ENCODE measurements at regions not wholly inside any gene's neighbourhood (a gene's known extent, or its start where the extent isn't known, plus 50 kb on each side); places are given as distances from the start of the nearest gene placed in this dataset.

DNA sequence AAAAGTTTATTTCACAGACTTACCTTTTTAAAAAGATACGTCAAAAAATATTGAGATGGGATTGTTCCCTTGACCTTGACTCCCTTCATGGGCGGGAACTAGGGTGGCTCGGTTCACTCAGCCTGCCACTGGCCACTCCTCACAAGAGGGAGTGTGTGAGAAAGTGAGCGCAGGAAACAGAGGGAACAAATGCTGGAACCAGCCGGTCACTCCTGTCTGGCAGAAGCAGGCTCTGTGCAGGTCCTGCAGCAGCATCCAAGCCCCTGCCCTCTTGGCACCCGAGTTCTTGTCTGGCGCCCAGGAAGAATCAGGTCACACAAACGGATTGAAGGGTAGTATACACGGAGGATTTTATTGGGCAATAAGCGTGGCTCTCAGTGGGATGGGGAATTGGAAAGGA is 58.9 kb downstream of the ZNF648 start (continued):
- TF ChIP-seq, protein P1, sequence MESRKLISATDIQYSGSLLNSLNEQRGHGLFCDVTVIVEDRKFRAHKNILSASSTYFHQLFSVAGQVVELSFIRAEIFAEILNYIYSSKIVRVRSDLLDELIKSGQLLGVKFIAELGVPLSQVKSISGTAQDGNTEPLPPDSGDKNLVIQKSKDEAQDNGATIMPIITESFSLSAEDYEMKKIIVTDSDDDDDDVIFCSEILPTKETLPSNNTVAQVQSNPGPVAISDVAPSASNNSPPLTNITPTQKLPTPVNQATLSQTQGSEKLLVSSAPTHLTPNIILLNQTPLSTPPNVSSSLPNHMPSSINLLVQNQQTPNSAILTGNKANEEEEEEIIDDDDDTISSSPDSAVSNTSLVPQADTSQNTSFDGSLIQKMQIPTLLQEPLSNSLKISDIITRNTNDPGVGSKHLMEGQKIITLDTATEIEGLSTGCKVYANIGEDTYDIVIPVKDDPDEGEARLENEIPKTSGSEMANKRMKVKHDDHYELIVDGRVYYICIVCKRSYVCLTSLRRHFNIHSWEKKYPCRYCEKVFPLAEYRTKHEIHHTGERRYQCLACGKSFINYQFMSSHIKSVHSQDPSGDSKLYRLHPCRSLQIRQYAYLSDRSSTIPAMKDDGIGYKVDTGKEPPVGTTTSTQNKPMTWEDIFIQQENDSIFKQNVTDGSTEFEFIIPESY (IDR thresholded peaks at IDR 0.05) = no peak

DNA sequence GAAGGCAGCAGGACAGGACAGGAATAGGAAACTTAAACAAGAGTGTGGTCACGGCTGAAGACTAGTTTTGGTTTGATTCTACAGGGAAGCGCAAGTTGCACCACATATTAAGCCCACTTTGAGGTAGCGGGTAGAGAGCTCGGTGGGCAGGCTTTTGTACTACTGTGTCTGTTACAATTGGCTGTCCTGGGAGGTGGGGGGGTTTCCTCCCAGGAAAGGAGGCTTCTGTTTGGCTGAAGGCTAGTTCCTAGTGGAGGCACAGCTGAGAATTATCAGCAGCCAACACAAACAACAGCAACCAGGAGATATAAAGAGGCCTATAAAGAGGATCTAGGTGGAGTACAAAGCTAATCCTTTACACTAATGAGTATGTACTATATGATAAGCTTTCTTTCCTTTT is 62.7 kb downstream of the ZNF648 start:
- Histone ChIP-seq H3K4me3 (ENCODE audit: low read depth in 1 of 3, low read length in 3 of 3) (no peak overlapping the region), H3K9me3 (ENCODE audit: control insufficient read depth in 4 of 4, low read length in 3 of 4) (no peaks in the 10 kb centered on the region), H3K27me3 (ENCODE audit: control insufficient read depth in 4 of 4, insufficient read depth in 4 of 4, low read length in 3 of 4) (peaks cover 0 to 3% (median 0%) of the 10 kb centered on the region in 4 donors), H3K27ac (ENCODE audit: low read depth in 1 of 2, low read length in 2 of 2) (no peak overlapping the region), H3K4me1 (ENCODE audit: control insufficient read depth in 4 of 4, insufficient read depth in 4 of 4, low read length in 3 of 4) (no peaks in the 10 kb centered on the region), H3K9ac (ENCODE audit: low read depth in 1 of 2, low read length in 2 of 2) (no peak overlapping the region), H3K36me3 (ENCODE audit: control insufficient read depth in 4 of 4, insufficient read depth in 3 of 4, low read depth in 1 of 4, low read length in 3 of 4) (no peaks in the 10 kb centered on the region)
- TF ChIP-seq NR2F2 (IDR thresholded peaks at IDR 0.05) (no peak), YY1 (IDR thresholded peaks at IDR 0.05) (no peak), FOXA2 (IDR thresholded peaks at IDR 0.05) (no peak), JUND (IDR thresholded peaks at IDR 0.05) (no peak), RAD21 (IDR thresholded peaks at IDR 0.05) (no peak), HNF4A (conservative IDR thresholded peaks at IDR 0.05) (no peak), TAF1 (conservative IDR thresholded peaks at IDR 0.05) (no peak), FOXA1 (IDR thresholded peaks at IDR 0.05) (no peak), RXRA (IDR thresholded peaks at IDR 0.05) (no peak)
- TF ChIP-seq, protein P2, sequence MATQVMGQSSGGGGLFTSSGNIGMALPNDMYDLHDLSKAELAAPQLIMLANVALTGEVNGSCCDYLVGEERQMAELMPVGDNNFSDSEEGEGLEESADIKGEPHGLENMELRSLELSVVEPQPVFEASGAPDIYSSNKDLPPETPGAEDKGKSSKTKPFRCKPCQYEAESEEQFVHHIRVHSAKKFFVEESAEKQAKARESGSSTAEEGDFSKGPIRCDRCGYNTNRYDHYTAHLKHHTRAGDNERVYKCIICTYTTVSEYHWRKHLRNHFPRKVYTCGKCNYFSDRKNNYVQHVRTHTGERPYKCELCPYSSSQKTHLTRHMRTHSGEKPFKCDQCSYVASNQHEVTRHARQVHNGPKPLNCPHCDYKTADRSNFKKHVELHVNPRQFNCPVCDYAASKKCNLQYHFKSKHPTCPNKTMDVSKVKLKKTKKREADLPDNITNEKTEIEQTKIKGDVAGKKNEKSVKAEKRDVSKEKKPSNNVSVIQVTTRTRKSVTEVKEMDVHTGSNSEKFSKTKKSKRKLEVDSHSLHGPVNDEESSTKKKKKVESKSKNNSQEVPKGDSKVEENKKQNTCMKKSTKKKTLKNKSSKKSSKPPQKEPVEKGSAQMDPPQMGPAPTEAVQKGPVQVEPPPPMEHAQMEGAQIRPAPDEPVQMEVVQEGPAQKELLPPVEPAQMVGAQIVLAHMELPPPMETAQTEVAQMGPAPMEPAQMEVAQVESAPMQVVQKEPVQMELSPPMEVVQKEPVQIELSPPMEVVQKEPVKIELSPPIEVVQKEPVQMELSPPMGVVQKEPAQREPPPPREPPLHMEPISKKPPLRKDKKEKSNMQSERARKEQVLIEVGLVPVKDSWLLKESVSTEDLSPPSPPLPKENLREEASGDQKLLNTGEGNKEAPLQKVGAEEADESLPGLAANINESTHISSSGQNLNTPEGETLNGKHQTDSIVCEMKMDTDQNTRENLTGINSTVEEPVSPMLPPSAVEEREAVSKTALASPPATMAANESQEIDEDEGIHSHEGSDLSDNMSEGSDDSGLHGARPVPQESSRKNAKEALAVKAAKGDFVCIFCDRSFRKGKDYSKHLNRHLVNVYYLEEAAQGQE (IDR thresholded peaks at IDR 0.05) = no peak
- 87% methylated on average over 4 of the region's 4 CpGs for WGBS
- DNase-seq (ENCODE audit: low spot score) = no peak

DNA sequence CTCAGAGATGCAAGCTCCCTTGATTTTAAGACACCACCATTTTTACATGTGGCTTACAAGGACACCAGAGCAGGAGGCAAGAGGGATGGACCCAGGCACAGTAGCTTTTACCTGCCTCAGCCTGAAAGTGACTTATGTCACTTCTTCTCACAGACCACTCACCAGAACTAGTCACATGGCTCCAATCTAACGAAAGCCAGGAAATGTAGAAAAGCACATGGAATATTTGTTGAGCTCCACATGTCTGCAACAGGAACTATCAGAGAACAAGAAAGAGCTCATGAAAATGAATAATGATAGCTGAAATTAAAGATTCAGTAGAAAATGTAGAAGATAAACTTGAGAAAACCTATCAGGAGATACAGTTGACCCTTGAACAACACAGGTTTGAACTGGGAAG is 69.4 kb downstream of the ZNF648 start:
- H3K4me3 ChIP-seq (ENCODE audit: low read depth in 1 of 3, low read length in 3 of 3) = no peak overlapping the region
- H3K9me3 ChIP-seq (ENCODE audit: control insufficient read depth in 4 of 4, low read length in 3 of 4) = no peaks in the 10 kb centered on the region
- H3K27ac ChIP-seq (ENCODE audit: low read depth in 1 of 2, low read length in 2 of 2) = no peak overlapping the region
- no peak overlapping the region for H3K9ac ChIP-seq (ENCODE audit: low read depth in 1 of 2, low read length in 2 of 2)
- H3K27me3 ChIP-seq (ENCODE audit: control insufficient read depth in 4 of 4, insufficient read depth in 4 of 4, low read length in 3 of 4) = peaks cover 0 to 3% (median 0%) of the 10 kb centered on the region in 4 donors
- TF ChIP-seq EGR1 (IDR thresholded peaks at IDR 0.05; ENCODE audit: low read depth in 2 of 2) = no peak
- TF ChIP-seq SP1 (IDR thresholded peaks at IDR 0.05) = no peak
- TF ChIP-seq, protein P1 (IDR thresholded peaks at IDR 0.05) = no peak
- TF ChIP-seq RXRA (IDR thresholded peaks at IDR 0.05) = no peak
- H3K36me3 ChIP-seq (ENCODE audit: control insufficient read depth in 4 of 4, insufficient read depth in 3 of 4, low read depth in 1 of 4, low read length in 3 of 4) = no peaks in the 10 kb centered on the region
- WGBS = 60% methylated on average over 1 of the region's 1 CpG
- no peak for DNase-seq (ENCODE audit: low spot score)
- no peaks in the 10 kb centered on the region for H3K4me1 ChIP-seq (ENCODE audit: control insufficient read depth in 4 of 4, insufficient read depth in 4 of 4, low read length in 3 of 4)

Measured in liver (tissue), 7 donors.